ENCODE measurements at regions not wholly inside any gene's neighbourhood (a gene's known extent, or its start where the extent isn't known, plus 50 kb on each side); places are given as distances from the start of the nearest gene placed in this dataset.

DNA sequence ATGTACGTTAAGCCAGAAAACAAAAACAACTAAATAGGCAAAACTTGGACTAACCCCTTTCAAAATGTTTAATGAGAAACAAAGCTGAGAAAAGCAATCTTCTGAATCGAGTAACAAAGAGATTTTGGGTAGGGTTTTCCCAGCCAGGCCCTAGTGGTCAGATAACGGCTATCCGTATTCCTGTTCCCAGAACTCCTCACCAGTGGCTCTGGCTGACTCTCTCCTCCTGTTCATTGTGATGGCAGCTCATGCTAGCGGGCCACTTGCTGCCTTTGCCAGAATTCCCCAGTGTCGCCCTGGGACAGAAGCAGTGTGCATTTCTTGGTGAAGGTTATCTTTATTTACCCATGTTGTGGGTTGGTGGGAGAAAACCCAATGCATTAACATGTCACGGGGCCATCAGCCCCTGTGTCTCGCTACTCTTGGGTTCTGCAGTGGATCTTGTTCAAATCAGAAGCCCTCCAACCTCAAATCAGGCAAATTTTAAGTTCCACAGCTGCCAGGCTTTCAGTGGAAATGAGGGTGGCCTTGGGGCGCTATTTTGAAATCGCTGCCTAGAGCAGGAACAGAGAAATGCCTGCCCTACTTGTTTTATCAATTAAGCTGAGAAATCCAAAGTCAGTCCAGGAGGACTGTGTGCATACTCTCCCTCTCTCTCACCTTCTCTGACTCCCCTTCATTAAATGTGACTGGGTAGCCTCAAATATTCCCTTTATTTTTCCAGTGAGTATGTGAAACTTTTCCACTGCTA lies 164.5 kb upstream of the NPVF start:
- intact Hi-C loops (cut with micrococcal nuclease), result loop anchor here (5.0 kb wide), 1 partner anchor 460 kb away; no protein-coding TSS in a partner anchor

DNA sequence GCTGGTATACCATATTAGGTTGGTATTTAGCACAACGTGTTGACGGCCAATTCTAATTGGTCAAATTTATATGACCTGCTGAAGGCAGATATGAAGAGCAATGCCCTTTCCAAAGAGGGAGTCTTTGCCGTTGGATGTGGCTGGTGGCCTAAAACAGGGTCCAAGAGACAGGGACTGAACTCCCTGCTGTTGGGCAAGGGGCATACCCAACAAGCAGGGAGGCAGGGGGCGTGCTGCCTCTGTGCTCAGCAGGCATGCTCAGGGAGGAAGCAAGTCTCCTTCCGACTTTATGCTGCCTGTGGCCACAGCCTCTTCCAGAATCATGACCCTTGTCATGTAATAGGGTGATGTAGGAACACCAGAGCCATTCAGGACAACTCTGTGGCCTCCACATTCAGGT lies 167.7 kb upstream of the NPVF start:
- intact Hi-C loops (cut with micrococcal nuclease), result no loop called here

DNA sequence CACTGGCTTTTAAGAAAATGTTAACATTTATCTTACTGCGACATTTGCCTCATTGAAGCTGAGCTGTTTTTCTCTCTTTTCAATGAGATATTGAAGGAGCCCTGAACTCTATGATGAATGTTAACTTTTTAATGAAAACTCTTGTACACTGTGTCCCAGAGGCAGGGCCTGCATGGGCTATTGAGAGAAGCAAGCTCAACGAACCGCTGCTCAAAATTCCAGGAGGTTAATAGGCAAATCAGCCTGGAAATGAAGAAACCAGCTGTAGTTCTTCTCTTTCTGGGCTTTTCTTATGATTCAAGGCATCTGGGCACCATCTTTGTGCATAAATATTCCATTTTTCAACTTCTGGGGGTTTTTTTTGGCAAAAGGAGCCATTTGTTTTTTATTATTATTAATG lies 168.4 kb upstream of the NPVF start:
- intact Hi-C loops (cut with micrococcal nuclease), result no loop called here

DNA sequence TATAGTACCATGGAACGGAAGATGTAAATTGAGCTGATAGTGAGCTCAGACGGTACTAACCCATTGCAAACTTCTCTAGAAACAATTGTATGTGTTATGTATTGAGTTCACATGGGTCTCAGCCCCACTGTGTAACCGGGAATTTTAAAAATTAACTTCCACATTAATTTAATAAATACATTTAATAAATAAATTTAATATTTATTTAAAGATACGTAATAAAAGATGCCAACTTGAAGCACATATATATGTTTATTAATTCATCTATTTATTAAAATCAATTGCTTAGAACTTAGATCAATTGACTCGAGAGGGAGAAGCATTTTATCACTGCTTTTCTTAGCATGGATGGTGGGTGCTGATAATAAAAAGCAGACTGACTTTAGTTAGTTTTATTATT lies 170.1 kb upstream of the NPVF start:
- intact Hi-C loops (cut with micrococcal nuclease), result no loop called here

DNA sequence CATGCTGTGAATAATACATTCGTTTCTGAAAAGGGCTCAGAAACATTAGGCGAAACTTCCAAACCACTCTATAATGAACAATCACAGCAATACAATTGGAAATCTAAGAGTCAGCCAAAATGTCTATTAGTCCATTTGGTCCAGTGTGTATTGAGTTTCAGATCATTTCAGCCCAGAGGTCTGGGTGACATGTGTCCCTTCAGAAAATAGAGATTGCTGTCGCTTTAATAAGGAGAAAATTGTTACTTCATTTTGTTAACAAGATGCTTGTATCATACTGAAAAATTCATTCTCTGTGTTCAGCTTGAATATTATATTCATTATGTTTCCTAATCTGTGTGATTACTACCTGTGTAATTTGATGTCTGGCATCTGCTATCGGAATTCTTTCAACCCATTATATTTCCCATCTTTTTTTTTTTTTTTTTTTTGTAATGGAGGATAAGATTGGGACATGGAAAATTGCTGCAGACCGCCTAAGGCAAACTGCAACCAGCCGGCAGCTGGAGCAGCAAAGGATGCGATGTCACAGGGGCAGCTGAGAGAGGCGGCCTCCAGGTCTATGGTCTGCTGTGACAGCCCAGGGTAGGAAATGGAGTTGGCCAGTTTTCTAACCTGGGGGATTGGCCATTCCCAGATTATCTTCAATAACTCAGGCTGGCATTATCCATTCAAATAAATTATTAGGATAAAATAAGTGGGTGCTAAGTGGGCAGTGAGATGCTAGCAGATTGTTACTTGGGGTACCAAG lies 170.9 kb upstream of the NPVF start:
- intact Hi-C loops (cut with micrococcal nuclease), result no loop called here

DNA sequence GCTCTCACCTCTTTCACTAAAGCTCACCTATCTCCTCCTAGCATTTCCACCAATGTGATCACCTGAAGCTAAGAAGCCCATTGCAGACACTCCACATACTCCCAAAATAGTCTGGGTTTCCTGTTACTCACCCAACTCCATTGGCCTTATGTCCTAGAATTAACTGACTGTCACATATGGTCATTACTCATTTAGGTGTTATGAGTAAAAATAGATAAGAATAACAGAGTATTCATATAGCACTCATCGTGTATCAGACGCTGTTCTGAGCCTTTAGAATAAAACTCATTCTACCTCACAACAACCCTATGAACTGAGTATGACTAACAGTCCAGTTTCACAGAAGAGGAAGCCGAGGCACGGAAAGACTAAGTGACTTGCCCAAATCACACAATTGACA lies 174.2 kb upstream of the NPVF start:
- intact Hi-C loops (cut with micrococcal nuclease), result no loop called here

DNA sequence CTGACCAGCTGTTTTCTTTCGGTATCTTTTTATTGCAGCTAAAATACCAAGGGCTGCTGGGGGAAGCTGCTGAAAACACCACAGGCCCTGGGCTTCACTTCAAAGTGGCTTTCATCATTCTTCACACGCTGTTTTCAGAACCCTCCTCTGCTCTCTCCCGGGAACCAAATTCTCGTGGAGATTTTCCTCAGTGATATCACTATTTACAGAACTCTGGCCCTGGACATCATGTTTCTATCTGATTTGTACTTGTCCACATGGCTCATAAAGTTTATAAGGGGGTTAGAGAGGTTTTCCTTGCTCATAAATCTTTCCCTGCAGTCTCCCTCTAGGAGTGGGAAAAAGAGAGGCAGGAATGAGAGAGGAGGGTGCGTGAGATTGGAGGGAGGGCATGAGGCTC lies 177.4 kb upstream of the NPVF start:
- intact Hi-C loops (cut with micrococcal nuclease), result no loop called here

DNA sequence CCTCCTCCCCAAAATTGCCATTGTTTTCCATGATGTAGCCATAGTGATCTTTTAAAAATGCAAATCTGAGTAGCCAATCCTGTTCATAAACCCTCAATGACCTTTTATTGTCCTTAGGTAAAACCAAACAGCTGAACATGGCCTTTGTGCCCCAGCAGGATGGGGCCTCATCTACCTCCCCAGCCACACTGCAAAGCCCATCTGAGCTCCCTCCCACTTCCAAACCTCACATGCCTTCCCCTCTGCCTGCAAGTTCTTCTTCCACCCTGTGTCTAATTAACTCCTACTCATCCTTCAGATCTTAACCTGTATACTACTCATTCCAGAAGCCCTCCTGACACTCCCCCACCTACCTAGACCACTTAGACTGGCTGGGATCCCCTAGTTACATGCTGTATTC lies 178.8 kb upstream of the NPVF start:
- intact Hi-C loops (cut with micrococcal nuclease), result no loop called here

DNA sequence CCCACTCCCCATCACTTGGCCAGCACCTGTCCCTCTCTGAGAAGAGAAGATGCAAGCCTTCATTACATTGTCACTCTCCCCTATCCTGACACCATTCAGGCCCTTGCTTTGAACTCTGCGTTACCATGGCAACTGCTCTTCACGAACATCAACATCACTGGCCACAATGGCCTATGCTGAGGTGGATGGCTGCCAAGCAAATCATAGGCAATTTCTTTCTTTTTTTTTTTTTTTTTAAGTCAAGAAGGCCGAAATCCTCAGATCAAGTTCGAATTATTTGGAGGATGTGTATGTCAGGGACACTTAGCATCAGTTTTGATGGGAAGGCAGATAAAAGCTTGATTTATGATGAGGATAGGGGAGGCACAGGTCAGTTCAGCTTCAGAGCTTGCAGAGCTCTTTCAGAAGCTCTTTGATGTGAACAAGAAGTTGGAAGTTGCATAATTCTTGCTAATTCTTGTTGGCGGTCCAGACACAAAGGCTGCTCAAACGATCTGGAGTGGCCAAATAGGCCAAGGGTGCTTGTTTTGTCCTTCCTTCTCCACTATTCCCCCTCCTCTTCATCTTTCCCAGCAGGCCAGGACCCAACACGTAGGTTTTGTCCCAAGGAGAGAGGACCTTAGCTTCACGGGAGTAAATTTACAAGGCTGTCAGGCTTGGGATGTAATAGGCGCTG lies 179.9 kb upstream of the NPVF start:
- intact Hi-C loops (cut with micrococcal nuclease), result no loop called here

DNA sequence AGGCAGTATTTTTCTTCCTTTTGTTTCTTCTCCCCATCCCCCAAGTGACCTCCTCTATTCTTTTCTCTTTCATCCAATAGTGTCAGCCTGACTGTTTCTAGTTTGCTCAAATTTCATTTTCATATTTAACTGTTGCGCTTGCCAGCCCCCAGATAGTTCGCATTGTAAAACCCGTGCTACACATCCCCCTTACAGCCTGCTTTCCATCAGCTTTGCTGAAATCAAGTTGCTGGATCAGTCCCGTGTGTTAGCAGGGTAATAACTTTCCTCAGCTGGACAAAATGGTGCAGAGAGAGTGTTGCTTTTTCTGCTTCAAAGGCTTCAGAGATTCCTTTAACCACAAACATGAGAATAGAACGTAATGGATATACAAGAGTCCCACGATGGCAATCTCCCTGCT lies 180.6 kb upstream of the NPVF start:
- intact Hi-C loops (cut with micrococcal nuclease), result no loop called here

DNA sequence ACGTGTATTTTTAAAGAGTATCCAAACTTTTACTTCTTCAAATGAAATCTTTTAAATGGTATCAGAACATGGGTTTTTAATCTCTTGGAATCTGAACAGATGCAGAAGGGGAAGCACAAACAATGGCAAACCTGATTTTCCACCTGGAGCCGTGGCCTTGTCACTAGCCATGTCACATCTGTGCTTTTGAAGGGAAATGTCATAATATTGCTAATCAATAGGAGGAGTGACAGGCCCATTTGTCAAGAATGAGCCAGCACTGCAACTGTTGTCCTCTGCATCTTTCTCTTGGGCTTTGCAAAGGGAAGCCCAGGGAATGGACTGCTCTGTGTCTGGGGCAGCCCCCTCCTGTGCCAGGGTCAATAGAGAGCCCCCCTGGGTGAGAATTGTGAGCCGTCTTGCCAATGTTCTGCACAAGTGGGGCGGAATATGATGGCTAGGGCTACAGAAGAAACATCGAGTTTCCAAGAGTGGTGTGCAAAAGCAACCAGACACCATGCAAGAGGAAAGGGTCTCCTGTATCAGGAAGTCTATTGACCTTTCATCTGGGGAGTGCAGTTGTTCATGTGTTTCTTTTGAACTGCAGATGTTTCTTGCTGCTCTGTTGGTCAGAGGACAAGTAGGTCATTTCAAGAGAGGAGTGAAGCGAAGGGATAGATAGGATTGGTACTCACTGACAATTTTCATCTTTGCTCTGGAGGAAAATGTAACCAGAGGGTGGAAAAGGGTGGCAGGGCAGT lies 181.8 kb upstream of the NPVF start:
- intact Hi-C loops (cut with micrococcal nuclease), result no loop called here

DNA sequence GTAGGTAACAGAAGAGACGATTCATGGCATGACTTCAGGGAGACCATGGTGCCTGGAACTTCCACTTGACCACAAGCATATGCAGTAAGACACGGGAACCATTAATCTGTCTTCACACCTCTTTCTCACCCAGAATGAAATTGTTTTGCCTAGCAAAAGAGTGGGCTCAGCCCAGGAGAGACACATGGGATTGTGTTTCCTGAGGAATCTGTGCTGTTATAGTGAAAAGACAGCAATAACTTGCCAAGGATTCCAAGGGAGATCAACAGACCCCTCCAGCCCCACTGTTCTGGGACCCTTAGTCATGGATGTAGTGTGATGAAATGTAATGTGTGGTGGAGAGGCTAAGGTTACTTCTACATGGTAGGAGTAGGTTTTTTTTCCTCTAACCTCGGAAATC lies 192.5 kb upstream of the NPVF start:
- intact Hi-C loops (cut with micrococcal nuclease), result no loop called here

DNA sequence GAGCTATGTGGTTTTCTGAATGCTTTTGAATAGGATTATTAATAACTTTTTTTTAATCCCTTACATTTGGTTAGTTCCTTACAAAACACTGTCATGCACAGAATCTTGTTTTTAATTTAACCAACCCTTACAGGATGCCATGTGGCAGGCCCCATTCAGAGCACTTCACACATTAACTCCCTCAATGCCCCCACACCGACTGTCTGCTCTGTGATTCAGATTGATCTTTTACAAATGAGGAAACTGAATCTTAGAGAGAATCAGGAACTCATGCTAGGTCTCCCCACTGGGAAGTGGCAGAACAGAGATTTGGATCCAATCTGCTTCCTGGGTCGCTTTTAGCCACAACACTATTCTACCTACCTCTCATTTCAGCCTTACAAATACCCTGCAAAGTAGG lies 195.8 kb upstream of the NPVF start:
- intact Hi-C loops (cut with micrococcal nuclease), result no loop called here

DNA sequence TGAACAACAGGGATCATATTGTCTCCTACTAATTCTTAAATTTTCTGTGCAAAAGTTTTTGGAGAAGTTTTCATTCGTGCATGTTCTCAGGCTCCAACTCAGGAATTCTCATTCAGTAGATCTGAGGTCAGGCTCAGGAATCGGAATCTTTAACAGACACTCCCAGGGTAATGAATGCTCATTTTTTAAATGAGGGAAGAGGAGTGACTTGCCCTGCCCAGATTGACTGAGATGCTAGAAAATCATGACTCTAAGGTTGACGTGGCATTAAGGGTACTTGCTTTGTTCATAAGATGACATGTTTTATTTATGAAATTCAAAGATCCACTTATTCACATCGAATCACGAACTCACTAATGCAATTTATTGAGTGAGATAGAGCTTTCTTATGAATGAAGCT lies 196.6 kb upstream of the NPVF start:
- intact Hi-C loops (cut with micrococcal nuclease), result no loop called here

DNA sequence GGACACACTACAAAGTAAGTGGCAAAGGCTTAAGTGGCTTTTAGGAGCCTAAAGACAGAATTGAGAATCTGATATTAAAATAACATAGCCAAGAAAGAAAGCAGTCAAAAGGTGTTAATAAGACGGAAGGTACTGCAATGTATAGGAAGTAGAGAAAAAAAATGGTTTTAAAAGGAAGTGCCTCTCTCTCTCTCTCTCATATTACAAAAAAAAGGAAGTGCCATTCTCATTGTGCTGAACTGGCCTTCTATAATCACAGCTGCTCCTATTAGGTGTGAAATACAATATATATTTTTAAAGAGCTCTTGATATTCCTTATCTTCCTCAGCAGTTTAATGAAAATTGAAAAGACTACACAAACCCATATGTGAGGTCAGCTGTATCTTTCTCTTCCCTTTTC lies 199.4 kb upstream of the NPVF start:
- intact Hi-C loops (cut with micrococcal nuclease), result no loop called here

DNA sequence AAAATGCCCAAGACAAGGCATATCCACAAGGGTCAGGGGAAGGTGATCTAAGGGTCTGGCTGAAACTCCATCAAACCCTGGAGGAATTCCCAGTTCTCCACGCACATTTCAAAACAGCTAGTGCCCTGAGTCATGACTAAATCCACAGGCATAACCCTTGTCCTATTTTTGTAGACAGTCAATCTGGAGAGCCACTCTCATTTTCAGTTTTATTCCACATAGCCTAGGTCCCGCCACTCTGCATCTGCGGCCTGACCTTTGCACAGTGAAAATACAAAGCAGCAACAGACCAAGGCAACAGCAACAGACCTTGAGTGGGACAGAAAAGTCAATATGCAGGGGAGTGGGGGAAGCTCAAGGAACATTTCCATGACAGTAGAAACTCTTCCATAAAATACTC lies 201.4 kb upstream of the NPVF start:
- intact Hi-C loops (cut with micrococcal nuclease), result no loop called here

DNA sequence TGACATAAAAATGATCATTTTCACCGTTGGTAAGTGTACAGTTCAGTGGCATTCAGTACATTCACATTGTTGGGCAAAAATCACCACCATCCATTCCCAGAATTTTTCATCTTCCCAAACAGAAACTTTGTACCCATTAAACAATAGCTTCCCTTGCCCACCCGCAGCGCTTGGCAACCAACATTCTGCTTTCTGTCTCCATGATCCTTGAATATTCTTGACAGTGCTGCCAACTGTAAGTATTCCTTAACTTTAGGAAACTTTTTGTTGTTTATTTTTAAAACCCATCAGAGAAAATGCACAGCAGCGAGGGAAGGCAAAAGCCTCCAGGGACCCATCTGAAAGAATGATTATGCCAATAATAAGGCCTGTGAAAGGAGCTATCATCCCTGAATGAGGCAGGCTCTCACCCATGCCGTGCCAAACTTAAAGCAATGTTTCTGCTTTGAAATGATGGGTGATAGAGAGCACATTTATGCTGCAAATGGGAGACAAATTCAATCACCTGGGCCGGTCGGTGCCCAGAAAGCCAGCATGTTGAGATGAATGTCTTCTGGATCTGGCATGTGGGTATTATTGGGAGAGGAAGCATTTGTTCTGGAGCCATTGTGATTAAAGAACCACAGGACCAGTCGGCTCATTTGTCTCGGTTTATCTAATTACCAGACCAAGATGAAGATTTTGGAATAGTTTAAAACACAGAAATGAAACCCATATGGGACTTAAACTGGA lies 202.1 kb upstream of the NPVF start:
- intact Hi-C loops (cut with micrococcal nuclease), result no loop called here

DNA sequence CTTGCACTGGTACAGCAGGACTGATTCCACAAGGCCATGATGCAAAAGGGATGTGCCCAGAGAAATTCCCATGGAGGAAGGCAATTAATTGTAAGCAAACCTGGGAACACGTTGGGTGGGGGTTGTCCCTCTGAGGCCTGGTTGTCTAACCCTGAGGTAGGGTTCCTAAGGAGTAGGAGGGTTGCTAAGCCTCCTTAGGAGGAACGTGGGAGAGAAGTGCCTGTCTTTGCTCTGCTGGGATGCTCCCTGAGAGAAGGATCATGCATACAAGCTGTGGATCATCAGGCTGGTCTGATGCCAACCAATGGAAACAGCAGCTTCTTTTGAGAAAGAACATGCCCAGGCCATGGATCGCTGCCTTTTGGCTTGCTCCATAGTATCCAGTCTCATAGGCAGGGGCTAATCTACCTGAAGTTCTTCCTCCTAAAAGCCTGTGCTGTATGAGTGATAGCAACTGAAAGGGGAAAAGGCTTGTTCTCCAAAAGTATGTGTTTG lies 203.7 kb upstream of the NPVF start:
- intact Hi-C loops (cut with micrococcal nuclease), result no loop called here

DNA sequence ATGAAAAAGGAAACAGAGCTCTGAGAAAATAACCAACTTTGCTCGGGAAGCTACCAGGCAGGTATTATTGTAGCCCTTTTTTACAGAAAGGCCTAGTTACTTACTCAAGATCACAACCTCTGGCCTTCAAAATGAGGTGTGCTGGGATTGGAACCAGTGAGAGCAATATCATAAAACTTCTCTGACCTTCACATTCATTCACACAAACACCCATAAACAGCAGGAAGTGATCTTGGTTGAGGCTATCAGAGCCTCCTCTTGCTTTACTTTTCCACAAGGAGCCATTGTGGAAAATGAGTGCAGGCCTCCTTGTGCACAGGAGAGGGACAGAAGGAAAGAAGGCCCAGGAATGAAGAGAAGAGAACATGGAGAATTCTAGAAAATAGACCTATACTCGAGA lies 204.5 kb upstream of the NPVF start:
- intact Hi-C loops (cut with micrococcal nuclease), result no loop called here

DNA sequence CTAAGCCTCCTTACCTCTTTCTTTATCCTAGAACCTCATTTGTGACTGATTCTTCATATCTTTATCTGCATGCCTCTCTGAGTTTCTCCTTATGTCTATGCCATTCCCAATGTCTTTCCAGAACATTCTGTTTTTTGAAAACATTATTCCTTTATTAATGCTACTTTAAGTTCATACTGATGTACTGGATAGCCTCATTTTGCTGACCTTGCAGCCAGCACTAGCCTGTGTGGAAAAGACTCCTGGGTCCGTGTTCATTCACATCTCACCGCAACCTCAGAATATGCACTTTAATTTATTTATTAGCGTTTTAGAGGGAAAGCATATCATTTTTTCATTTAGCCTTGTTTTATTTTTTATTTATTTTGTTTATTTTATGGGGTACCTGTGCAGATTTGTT lies 208.1 kb upstream of the NPVF start:
- intact Hi-C loops (cut with micrococcal nuclease), result no loop called here

DNA sequence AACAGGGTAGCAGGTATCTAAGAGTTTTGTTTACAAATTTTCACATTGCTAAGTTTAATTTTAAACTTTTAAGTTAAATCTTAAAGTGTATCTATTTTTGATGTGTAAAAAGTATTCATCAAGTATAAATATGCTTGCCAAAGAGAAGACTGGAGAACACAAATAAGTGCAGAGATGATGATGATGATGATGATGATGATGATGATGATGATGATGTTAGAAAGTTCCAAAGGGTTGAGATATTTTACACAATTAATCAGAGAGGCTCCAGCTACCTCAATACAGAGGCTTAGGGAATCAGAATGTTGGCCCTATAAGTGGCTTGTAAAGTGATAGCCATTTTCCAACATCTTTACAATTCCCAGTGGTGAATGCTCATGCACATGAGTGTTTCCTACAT lies 209.0 kb upstream of the NPVF start:
- intact Hi-C loops (cut with micrococcal nuclease), result no loop called here
